Panc1 (cell line): ENCODE measurements at regions not wholly inside any gene's neighbourhood (a gene's known extent, or its start where the extent isn't known, plus 50 kb on each side); places are given as distances from the start of the nearest gene placed in this dataset.

Source experiments
- ATAC-seq: fragments of 200-7000 bp; cut with Tn5 transposase; 2 replicates; pipeline ENCODE4 v1.9.1; 2020; ENCODE audit warnings: mild to moderate bottlenecking, moderate library complexity
- BruUV-seq: library from RNA; stranded (reverse); fragments of 400-500 nt; replicated peaks from 2 replicates; lab custom pipeline; 2021; lab: Mats Ljungman, UMichigan
- CTCF ChIA-PET: fragments of 300-600 bp; sonication (Branson Sonifier 250); formaldehyde crosslinking; loops from one replicate; lab custom pipeline; 2022; ENCODE audit warnings: antibody characterized with exemption; lab: Charles Lee
- POLR2A ChIA-PET: fragments of 300-600 bp; sonication (Branson Sonifier 250); formaldehyde crosslinking; loops from one replicate; lab custom pipeline; 2022; ENCODE audit warnings: antibody characterized with exemption; lab: Charles Lee
- DNase-seq: peaks from one replicate; pipeline ENCODE4 v3.0.0-alpha.2; 2010; ENCODE audit warnings: low read depth, low spot score
- H3K27ac ChIP-seq: 2 replicates; pipeline ENCODE4 v1.5.1; 2011; ENCODE audit warnings: mild to moderate bottlenecking, low read length, inconsistent platforms
- H3K27me3 ChIP-seq: fragments of 200-500 bp; sonication (Bioruptor generic); 2 replicates; pipeline ENCODE4 v1.6.0; 2014; ENCODE audit warnings: low read length, inconsistent platforms; ENCODE audit not compliant: control insufficient read depth, insufficient read depth
- H3K36me3 ChIP-seq: fragments of 200-500 bp; sonication (Bioruptor generic); 2 replicates; pipeline ENCODE4 v1.5.1; 2014; ENCODE audit warnings: inconsistent platforms, mild to moderate bottlenecking, low read length, moderate library complexity; ENCODE audit not compliant: control insufficient read depth, insufficient read depth
- H3K4me1 ChIP-seq: 2 replicates; pipeline ENCODE4 v1.5.1; 2011; ENCODE audit warnings: inconsistent platforms, mild to moderate bottlenecking, low read length, moderate library complexity; ENCODE audit not compliant: control insufficient read depth, insufficient read depth
- H3K4me3 ChIP-seq, 2 experiments: 2 replicates each; pipeline ENCODE4 v1.5.1; 2011 to 2012; ENCODE audit warnings: low read depth in 2 of 2, low read length in 2 of 2, mild to moderate bottlenecking in 2 of 2, inconsistent platforms in 1 of 2, moderate library complexity in 1 of 2
- H3K9me3 ChIP-seq: fragments of 200-500 bp; sonication (Bioruptor generic); 2 replicates; pipeline ENCODE4 v1.5.1; 2014; ENCODE audit warnings: low read depth, mild to moderate bottlenecking, inconsistent platforms, low read length, moderate library complexity; ENCODE audit not compliant: control insufficient read depth, insufficient read depth
- POLR2AphosphoS5 ChIP-seq: IDR thresholded peaks from 2 replicates; pipeline ENCODE4 v1.6.1; 2012; ENCODE audit warnings: mild to moderate bottlenecking, low read depth, low read length, moderate library complexity
- SIN3A ChIP-seq: IDR thresholded peaks from 2 replicates; pipeline ENCODE4 v1.6.1; 2012; ENCODE audit warnings: low read depth, mild to moderate bottlenecking, low read length, moderate library complexity, borderline replicate concordance; ENCODE audit not compliant: insufficient read depth
- TCF7L2 ChIP-seq: IDR thresholded peaks from 2 replicates; pipeline ENCODE4 v1.6.1; 2011; ENCODE audit warnings: mild to moderate bottlenecking, low read depth, low read length, inconsistent platforms
- in situ Hi-C: cut with HindIII; loops from 2 replicates; pipeline ENCODE4 v1.10.0; 2016; ENCODE audit warnings: low sequenced_read_pairs, low pct_unique_long_range_greater_than_20kb
- intact Hi-C: fragments of 100-400 bp; cut with micrococcal nuclease; formaldehyde crosslinking; loops from one replicate; pipeline ENCODE4 v1.10.0; 2022; ENCODE audit not compliant: unreplicated experiment
- TF ChIP-seq, protein P1 (sequence below): fragments of 450-650 bp; IDR thresholded peaks from 2 replicates; pipeline ENCODE4 v1.5.1; 2017; ENCODE audit warnings: mild to moderate bottlenecking
- TF ChIP-seq, protein P2 (sequence below), 2 experiments: IDR thresholded peaks; 2 replicates each; pipeline ENCODE4 v1.6.1; 2011 to 2012; ENCODE audit warnings: low read depth in 2 of 2, control low read depth in 1 of 2, low read length in 1 of 2, mild to moderate bottlenecking in 1 of 2, moderate library complexity in 1 of 2; ENCODE audit not compliant: insufficient read depth in 1 of 2

DNA sequence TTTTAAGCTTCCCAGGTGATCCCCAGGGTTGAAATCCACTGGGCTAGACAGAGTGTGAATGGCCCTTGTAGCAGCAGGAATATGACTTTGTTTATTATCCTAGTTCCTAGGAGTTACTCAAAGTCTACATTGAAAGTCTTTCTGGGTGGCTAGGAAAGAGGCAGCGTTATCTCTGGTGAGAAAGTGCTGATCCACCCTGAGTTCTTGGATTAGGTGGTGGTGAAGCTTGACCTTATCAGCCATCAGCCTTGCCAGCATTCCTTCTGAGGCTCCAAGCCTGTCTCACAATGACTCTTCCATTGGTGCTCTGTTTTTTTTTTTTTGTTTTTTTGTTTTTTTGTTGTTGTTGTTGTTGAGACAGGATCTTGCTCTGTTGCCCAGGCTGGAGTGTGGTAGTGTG is 83.1 kb upstream of the CLCN4 start:
- Histone ChIP-seq H3K4me1 (no peaks in the 10 kb centered on the region), H3K9me3 (no peaks in the 10 kb centered on the region), H3K27ac (no peak overlapping the region), H3K27me3 (no peaks in the 10 kb centered on the region), H3K36me3 (no peaks in the 10 kb centered on the region), H3K4me3 (no peak overlapping the region)
- intact Hi-C loops, result no loop called here
- POLR2A ChIA-PET, result interaction anchor here (0.6 kb wide), 1 partner anchor 55 kb away, joined by 3 read pairs; no protein-coding TSS in a partner anchor
- in situ Hi-C loops, result no loop called here
- DNase-seq, result no peak
- BruUV-seq, result no TSS peak
- CTCF ChIA-PET, result no interaction called here
- ATAC-seq, result no peak
- TF ChIP-seq TCF7L2 (no peak), SIN3A (no peak), POLR2AphosphoS5 (no peak)
- TF ChIP-seq, protein P1, sequence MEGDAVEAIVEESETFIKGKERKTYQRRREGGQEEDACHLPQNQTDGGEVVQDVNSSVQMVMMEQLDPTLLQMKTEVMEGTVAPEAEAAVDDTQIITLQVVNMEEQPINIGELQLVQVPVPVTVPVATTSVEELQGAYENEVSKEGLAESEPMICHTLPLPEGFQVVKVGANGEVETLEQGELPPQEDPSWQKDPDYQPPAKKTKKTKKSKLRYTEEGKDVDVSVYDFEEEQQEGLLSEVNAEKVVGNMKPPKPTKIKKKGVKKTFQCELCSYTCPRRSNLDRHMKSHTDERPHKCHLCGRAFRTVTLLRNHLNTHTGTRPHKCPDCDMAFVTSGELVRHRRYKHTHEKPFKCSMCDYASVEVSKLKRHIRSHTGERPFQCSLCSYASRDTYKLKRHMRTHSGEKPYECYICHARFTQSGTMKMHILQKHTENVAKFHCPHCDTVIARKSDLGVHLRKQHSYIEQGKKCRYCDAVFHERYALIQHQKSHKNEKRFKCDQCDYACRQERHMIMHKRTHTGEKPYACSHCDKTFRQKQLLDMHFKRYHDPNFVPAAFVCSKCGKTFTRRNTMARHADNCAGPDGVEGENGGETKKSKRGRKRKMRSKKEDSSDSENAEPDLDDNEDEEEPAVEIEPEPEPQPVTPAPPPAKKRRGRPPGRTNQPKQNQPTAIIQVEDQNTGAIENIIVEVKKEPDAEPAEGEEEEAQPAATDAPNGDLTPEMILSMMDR, result no peak
- TF ChIP-seq, protein P2, sequence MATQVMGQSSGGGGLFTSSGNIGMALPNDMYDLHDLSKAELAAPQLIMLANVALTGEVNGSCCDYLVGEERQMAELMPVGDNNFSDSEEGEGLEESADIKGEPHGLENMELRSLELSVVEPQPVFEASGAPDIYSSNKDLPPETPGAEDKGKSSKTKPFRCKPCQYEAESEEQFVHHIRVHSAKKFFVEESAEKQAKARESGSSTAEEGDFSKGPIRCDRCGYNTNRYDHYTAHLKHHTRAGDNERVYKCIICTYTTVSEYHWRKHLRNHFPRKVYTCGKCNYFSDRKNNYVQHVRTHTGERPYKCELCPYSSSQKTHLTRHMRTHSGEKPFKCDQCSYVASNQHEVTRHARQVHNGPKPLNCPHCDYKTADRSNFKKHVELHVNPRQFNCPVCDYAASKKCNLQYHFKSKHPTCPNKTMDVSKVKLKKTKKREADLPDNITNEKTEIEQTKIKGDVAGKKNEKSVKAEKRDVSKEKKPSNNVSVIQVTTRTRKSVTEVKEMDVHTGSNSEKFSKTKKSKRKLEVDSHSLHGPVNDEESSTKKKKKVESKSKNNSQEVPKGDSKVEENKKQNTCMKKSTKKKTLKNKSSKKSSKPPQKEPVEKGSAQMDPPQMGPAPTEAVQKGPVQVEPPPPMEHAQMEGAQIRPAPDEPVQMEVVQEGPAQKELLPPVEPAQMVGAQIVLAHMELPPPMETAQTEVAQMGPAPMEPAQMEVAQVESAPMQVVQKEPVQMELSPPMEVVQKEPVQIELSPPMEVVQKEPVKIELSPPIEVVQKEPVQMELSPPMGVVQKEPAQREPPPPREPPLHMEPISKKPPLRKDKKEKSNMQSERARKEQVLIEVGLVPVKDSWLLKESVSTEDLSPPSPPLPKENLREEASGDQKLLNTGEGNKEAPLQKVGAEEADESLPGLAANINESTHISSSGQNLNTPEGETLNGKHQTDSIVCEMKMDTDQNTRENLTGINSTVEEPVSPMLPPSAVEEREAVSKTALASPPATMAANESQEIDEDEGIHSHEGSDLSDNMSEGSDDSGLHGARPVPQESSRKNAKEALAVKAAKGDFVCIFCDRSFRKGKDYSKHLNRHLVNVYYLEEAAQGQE (IDR thresholded peaks at IDR 0.05; ENCODE audit: insufficient read depth in 1 of 2, low read depth in 2 of 2, low read length in 1 of 2), result no peak

DNA sequence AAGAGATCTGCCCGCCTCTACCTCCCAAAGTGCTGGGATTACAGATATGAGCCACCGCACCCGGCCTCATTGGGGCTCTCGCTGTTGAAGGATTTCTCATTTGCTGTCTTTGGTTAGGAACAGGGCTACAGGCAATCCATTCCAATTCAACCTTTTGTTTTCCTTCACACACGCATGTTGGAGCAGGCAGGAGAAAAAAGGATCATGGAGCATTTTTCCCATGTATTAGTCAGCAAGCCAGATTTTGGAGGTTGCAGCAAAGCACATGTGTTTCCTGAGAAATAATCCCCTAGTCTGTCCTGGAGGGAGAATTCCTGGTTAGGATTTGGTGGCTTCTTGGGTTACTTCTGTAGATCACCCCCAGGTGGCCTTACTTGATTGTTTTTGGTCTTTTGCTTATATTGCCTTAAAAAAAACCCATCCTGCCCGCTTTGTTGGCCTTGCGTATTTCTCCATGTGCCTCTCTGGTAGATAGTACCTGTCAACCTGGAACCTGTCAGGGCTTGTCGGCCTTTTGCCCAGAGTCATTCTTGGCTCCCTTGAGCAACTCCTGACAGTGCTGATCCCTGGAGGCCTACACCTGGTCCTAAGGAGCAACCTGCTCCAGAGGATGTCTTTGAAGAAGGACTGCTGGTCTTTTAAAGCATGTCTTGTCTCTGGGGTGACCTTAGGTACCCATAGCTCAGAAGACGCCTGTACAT is 82.4 kb upstream of the CLCN4 start:
- H3K36me3 ChIP-seq, result no peaks in the 10 kb centered on the region
- H3K27ac ChIP-seq, result no peak overlapping the region
- ATAC-seq (no peak), DNase-seq (no peak)
- BruUV-seq, result no TSS peak
- no peaks in the 10 kb centered on the region for H3K9me3 ChIP-seq
- in situ Hi-C loops (no loop called here), intact Hi-C loops (no loop called here)
- CTCF ChIA-PET, result no interaction called here
- no peaks in the 10 kb centered on the region for H3K4me1 ChIP-seq
- H3K27me3 ChIP-seq, result no peaks in the 10 kb centered on the region
- no peak overlapping the region for H3K4me3 ChIP-seq
- POLR2A ChIA-PET, result no interaction called here
- TF ChIP-seq, protein P1, result no peak
- TF ChIP-seq TCF7L2 (no peak), POLR2AphosphoS5 (no peak)
- TF ChIP-seq, protein P2 (IDR thresholded peaks at IDR 0.05; ENCODE audit: insufficient read depth in 1 of 2, low read depth in 2 of 2, low read length in 1 of 2), result no peak
